NCI-H2227 (cell line): ENCODE measurements at regions not wholly inside any gene's neighbourhood (a gene's known extent, or its start where the extent isn't known, plus 50 kb on each side); places are given as distances from the start of the nearest gene placed in this dataset.

Experiments
- DNase-seq: peaks from one replicate; lab custom pipeline; 2025; ENCODE audit not compliant: unreplicated experiment; lab: John Stamatoyannopoulos, UW

DNA sequence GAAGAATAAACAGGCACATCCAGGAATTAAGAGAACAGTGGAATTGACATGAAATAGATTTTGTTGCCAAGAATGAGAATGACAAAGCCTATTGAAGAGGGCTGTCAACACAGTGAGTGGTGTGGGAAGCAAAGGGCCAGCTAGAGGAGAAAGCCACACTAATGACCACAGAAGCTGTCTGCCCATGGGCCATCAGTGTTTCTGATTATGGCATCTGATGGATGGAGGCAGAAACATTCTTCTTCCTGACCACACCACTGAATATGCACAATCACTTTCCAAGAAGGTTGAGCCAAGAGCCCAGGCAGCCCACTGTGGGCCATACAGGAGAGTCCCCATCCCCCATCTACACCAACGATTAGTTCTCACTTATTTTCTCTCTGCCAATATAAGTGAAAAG lies 146.0 kb upstream of the SH3BP4 start:
- DNase-seq, result no peak

DNA sequence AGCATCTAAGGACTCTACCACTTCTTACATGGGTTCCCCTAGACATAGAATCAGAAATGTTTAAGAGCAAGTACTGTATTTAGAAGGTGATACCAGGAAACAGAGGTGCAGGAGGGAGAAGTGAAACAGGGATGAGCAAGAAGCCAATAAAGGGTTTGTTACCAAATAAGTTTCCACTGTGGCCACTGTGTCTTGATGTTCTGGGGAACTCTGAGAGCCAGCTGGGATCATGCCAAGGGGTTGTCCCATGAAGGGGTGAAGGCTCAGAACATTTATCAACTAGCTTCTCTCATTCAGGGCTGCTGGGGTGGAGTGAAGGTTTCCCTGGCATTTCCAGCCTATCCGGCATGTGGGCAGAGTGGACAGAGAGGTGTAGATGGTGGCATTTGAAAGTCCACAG lies 147.1 kb upstream of the SH3BP4 start:
- no peak for DNase-seq

DNA sequence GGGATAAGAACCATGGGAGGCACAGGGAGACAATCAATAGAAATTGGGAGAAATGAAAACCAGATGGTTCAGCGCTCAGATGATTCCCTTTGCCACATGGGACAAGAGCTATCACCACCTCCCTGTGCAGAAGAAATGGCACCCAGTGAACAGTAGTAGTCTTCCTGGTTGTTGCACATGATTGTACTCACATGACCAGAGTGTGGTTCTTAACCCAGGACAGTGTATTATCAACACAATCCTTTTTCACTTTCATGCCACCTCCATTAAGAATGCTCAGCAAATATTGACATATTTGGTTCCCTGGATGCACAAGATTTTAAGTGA lies 149.0 kb upstream of the SH3BP4 start:
- no peak for DNase-seq

DNA sequence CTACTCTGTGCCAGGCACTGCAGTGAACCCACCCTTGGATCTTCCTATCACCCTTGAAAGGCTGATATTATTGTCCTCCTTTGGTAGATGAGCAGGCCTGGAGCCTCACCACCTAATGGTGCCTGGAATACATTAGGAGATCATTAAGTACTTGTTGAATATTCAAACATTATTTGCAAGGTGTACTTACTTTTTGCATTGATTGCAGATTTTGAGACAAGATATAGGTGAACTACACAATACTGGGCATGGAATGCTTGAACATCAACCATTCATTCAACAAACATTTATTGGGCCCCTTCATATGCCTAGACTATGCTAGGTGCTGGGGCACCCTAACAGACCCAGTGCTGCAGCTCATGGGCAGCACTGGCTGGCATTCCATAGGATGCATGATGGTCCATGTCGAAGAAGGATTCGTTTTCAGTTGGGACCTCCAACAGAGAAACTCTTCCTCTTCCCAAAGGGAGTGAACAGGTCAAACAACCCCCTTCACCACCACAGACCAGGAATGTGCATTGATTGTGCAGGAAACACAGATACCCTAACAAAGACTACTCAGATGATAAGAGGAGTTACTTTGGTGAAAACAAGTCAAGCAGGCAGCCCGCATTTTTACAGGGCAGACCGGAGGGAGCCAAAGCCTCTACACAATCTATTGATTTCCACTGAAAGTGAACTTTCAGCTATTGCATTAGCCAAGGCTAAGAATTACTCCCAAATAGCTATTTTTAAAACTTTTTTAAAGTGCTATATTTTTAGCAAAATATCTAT lies 149.6 kb upstream of the SH3BP4 start:
- DNase-seq, result no peak

DNA sequence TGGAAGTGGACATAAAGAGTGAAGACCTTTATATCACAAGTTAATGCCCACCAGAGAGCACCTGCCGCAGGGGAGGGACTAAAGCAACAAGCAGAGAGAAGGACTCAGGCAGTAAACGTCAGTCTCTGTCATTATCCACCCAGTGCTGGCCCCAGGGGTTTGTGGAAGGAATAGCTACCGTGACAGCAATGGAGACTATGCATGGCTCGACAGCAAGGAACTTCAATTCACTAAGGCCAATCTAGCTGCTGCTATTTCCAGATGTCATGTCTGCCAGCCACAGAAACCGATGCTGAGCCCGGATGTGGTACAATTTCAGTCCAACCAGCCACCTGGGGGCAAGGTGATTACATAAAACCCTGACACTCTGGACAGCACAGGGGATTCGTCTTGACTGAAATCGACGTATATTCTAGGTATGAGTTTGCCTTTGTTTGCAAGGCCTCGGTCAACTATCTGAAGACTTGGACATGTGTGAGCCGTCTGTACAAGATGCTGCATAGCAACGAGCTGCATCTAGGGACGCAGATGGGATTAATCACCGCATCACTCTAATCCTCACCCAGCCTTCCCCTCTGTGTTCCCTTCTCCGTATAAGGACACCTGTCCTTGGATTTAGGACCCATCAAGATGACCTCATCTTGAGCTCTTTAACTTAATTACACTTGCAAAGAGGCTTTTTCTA lies 154.1 kb upstream of the SH3BP4 start:
- DNase-seq, result no peak

DNA sequence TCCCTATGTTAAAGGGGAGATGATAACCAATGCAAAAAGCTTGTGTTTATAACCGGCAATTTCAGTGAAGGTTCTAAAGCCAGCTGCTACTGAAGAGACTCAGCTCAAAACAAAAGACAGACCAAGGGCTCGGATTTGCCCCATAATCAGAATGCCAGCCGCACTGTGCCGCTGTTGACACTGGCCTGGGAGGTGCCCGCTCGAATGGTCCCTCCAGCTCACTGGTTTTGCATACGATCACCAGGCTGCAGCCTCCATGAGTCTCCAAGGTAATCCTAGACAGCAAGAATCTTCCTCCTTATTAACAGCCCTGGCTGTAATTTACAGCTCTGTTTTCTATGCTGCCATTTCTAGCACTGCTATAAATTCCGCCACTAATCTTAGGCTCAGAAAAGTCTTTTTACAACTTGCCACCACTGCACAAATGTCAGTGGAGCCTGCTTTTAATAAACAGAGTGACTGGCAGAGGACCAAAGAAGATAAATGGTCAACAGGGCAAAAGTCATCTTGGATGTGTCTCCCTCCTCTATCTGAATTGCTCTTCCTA lies 155.7 kb upstream of the SH3BP4 start:
- peak; percentile 45 for DNase-seq

DNA sequence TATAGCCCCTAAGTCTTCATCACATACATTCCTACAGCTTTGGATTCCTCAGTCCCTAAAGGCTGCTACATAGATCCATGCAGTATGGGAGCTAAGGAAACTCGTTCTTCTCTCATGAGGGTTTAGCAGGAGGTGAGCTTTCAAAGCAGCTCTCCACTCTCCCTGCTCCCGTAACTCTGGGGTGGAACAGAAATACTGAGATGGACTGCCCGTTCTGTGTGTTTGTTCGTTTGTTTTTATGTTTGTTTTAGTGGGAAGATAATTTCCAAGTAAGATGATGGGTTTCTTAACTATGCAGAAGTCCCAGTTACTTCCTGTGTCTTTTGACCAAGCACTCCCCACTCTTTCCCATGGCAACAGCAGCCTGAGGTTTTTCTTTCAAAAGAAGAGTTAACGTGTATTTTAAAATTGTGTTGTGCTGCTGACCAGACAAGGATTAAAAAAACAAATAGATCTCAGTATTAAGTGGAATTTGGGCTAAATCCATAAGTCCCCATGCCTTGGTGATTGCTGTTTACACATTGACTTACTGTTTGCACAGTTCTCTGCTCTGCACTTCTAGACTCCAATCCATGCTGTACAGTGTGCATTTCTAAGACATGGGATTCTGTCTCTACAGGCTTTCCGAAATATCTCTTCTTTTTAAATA lies 156.4 kb upstream of the SH3BP4 start:
- no peak for DNase-seq

DNA sequence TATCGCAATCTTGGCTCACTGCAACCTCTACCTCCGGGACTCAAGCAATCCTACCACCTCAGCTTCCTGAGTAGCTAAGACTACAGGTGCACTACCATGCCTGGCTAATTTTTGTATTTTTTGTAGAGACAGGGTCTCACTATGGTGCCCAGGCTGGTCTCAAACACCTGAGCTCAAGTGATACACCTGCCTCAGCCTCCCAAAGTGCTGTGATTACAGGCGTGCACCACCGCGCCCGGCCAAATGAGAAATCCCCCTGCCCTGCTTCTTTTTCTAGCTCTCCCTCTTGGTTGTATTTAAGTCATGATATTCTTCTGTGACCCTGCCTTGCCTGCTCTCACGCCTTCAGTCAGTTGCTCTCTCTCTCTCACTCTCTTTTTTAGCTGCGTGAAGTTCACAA lies 157.0 kb upstream of the SH3BP4 start:
- no peak for DNase-seq

DNA sequence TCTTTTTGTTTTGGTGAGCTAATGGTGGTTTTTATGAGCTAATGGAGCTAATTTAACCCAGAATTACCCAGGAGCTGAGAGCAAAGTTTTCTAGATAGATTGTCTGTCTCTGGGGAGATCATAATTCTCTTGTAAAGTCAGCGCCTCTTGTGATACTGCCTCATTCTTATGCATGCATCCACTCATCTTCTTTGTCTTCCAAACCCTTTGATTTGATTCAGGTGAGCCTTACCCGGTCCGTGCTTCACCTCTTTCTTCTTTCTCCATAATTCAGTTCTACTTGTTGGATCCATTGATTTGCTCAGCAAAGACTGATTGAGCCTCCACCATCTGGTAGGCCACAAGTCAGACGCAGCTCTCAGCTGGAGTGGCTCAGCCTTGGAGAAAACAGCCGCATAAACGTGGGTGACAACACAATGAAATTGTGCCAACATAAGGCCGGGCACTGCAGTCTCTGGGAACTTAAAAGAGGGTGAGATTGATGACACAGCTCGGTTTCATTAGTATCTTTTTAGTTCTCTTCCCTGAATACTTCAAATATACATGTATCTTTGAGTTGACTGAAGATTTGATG lies 158.5 kb upstream of the SH3BP4 start:
- no peak for DNase-seq

DNA sequence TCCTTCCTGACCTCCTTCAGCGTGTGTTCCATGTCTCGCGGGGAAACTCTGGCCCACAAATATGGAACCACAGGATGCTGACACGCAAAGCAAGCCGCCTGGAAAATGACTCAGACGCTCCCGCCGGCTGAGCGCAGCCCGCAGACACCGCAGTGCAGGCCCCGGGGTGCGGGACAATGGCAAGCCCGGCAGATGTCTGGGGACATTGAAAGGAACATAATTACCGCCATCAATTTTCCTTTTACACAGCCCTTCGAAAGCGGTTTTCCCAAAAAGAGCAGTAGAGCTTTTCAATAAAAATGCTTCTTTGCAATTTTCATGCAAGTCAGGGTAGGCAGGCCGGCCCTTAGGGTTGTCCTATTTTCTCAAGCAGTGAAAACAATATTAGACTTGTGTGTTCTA lies 159.2 kb upstream of the SH3BP4 start:
- peak; percentile 73 for DNase-seq

DNA sequence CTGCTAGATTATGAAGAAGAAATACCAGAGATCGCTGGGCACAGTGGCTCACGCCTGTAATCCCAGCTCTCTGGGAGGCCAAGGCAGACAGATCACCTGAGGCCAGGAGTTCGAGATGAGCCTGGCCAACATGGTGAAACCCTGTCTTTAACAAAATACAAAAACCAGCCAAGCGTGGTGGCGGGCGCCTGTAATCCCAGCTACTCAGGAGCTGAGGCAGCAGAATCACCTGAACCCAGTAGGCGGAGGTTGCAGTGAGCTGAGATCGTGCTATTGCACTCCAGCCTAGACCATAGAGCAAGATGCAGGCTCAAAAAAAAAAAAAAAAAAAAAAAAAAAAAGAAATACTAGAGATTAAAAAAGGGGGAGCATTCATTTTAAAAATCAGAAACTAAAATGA lies 159.7 kb upstream of the SH3BP4 start:
- peak; percentile 12 for DNase-seq

DNA sequence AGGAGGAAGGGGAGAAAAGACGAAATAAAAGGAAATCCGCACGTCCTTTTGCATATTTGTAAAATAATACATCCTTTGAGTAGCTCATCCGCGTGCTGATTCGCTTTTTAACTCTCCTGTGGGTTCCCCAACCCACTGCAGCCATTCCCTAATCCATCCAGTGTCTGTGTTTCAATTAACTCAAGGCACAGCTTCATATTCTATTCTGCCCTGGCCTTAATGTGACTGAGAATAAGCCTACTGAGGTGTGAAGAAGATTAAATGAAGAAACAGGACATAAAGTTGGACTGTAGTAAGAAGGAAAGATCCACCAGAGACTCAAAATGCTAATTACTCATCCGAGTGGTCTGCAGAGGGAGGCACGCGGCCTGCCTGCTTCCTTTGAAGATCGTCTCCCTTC lies 161.4 kb upstream of the SH3BP4 start:
- DNase-seq, result no peak

DNA sequence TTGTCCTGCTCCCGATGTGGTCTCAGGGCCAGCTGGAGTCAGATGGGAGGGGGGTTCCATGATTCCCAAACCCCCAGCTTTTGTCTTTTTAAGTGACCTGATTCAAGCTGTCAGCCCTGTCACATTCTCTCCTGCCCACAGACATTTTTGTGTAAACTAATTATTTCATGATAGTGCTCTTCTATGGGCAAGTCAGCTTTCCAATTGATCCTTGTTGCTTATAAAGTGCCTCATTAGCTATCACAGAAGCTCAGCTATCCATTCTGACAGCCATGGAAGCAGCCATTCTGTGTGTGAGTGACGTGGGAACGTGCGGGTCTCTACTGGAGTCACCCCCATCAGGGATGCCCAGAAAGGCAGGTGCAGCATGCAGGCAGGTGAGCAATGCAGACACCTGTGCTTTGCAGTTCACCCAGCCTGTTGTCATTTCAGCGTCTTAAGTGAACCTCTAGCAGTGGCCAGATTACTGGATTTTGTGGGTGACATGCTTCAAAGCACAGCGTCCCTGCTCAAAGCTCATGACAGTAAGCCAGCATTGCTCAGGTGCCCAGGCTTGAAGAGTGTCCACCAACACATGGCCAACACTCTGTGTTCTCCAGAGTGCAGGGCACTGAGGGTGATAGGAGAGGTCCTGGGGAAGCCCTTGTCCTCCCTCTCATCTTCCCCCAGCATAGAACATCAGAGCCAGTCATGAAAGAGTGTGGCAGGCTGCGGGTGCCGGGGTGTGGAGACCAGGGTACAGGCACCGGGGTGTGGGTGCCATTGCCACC lies 162.1 kb upstream of the SH3BP4 start:
- no peak for DNase-seq

DNA sequence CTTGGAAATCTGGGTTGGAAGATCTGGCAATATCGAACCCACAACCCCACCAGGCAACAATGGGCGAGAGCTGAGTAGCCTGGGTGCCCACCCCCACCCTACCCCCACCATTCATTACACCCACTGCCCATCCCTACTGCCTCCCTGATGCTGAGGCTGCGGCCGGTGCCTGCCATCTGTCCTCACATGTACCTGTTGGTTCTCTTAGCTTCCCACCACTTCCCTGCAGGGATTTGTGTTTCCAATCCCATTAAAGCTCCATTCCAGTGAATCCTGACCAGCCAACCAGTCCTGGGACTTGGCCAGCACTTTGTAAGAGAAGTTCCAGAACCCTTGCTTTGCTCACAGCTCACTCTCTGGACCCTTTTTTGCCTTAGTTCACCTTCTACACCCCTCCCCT lies 163.0 kb upstream of the SH3BP4 start:
- no peak for DNase-seq

DNA sequence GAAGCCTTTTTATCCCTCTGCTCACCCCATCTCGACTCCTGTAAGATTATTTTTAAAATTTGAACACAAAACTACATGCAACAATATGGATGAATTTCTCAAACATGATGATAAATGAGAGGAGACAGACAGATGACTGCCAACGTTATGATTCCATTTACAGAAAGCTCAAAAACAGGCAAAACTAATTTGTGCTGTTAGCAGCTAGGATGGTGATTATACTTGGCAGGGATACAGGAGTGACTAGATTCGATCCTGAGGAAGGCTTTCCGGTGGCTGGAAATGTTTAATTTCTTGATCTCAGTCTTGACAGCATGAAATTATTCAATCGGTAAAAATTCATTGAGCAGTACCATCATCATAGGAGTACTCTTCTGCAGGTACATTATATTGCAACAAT lies 163.4 kb upstream of the SH3BP4 start:
- DNase-seq, result no peak

DNA sequence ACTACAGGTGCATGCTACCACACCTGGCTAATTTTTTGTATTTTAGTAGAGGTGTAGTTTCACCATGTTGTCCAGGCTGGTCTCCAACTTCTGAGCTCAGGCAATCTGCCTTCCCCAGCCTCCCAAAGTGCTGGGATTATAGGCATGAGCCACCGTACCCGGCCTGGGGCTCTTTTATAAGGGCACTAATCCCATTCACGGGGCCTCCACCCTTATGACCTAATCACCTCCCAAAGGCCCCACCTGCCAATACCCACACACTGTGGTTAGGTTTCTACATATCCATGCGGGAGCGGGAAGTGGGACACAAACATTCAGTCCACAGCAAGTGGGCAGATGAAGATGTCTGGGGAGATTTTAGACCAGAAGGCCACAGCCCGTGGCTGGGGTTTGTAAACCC lies 164.7 kb upstream of the SH3BP4 start:
- DNase-seq, result no peak

DNA sequence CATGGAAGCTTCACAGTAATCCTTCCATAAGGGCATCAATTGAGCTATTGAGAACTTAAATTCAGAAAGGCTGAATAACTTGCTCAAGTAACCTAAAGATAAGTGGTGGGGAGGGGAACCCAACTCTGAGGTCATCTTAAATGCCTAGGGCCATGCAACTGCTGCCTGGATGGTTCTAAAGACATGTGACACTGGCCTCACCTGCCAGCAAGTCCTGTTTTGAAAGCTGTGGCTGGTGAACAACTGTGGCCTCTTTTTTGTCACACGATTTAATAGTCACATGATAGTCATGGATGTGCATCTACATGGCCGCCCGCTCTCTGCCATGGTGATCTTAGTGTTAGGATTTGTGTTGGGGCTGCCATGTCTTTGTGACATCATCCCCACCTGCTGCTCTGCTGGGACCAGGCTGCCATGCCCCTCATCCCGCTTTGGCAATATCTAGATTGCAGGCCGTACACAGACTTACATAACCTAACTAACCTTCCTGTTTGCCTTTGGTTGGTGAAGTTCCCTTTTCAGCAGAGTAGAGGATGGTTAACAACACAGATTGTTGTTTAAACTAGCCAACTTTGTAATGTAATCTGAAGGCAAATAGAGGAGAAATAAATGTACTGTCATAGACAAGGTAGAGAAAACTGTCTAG lies 177.9 kb upstream of the SH3BP4 start:
- DNase-seq, result no peak

DNA sequence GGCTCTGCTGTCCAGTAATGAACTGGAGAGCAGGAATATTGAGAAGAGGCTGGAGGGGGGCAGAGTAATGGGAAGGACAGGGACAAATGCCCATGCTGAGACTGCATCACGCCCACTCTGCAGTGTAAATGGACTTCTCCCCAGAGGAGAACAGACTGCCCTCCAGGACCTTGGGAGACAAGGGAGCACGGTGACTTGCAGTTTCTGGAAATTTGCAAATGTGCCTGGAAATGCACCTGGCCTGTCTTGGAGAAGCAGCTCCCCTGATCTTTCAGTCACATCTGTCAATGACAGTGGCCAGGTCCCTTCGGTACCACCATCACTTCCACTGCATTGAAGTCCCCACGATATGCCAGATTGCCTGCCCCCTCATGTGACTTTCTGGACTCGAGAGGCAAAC lies 178.7 kb upstream of the SH3BP4 start:
- DNase-seq, result no peak

DNA sequence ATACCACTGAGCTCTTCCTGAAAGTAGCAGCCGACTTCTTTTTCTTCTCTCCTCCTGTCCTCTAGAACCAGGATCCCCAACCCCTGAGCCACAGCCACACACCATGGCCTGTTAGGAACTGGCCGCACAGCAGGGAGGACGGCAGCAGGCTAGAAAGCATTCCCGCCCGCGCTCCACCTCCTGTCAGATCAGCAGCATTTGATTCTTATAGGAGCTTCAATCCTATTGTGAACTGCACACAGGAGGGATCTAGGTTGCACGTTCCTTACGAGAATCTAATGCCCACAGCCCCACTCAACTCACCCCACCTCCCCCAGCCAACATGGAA lies 179.1 kb upstream of the SH3BP4 start:
- DNase-seq, result peak; percentile 43

DNA sequence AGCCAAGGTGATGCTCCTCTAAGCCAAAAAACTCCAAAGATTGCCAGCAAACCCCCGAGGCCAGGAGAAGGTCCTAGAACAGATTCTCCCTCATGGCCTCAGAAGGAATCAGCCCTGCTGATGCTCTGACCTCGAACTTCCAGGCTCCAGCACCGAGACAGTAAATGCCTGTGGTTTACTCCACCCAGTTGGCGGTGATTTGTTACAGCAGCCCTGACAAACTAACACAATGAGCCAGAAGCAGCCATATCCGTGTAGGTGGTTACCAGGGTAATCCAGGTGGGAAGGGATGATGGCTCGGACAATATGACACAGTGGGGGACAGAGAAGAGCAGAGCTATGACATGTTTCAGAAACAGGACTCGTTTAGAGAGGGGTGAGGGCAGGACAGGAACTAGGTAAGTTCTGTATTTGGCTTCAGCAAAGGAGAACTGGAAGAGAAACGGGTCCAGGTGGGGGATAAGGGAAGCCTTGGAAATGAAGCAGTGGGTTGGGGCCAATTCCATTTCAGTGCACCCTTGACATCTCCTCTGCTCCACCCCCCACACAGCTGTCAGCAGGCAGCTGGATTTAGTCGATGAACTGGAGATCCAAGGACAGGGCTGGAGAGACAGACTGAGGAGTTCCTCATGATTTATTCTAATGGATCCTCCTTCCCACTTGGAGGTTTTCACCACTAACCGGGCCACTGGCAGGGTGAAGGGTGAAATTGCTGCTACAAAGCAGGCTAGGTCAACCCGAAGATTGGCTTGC lies 179.7 kb upstream of the SH3BP4 start:
- DNase-seq, result no peak
